Mononuclear cell (primary cell): ENCODE measurements at regions not wholly inside any gene's neighbourhood (a gene's known extent, or its start where the extent isn't known, plus 50 kb on each side); places are given as distances from the start of the nearest gene placed in this dataset.

ENCODE experiments used
- H3K27me3 ChIP-seq: 2 replicates; pipeline ENCODE4 v1.6.0; 2011; ENCODE audit warnings: low read length, control low read depth; ENCODE audit not compliant: insufficient read depth
- H3K4me1 ChIP-seq: 2 replicates; pipeline ENCODE4 v1.5.1; 2011; ENCODE audit warnings: mild to moderate bottlenecking, low read length, control low read depth; ENCODE audit not compliant: insufficient read depth
- H3K4me3 ChIP-seq: 2 replicates; pipeline ENCODE4 v1.5.1; 2011; ENCODE audit warnings: mild to moderate bottlenecking, low read length, moderate library complexity
- H3K9me3 ChIP-seq: 2 replicates; pipeline ENCODE4 v1.5.1; 2011; ENCODE audit warnings: low read depth, mild to moderate bottlenecking, control low read depth, low read length

- H3K27me3 ChIP-seq, result no peaks in the 10 kb centered on the region
- no peak overlapping the region for H3K4me3 ChIP-seq
- H3K4me1 ChIP-seq, result no peaks in the 10 kb centered on the region
- H3K9me3 ChIP-seq, result no peaks in the 10 kb centered on the region
These were observed 428.8 kb upstream of the CLINT1 start for GRCh38 chr5:158287643-158288271.

- no peaks in the 10 kb centered on the region for H3K4me1 ChIP-seq
- no peaks in the 10 kb centered on the region for H3K9me3 ChIP-seq
- H3K27me3 ChIP-seq, result no peaks in the 10 kb centered on the region
- H3K4me3 ChIP-seq, result no peak overlapping the region
These were observed 427.9 kb upstream of the CLINT1 start for GRCh38 chr5:158286827-158287226.

GRCh38 chr5:158285698-158286097 lies 426.8 kb upstream of the CLINT1 start:
- no peak overlapping the region for H3K4me3 ChIP-seq
- H3K27me3 ChIP-seq, result no peaks in the 10 kb centered on the region
- no peaks in the 10 kb centered on the region for H3K9me3 ChIP-seq
- no peaks in the 10 kb centered on the region for H3K4me1 ChIP-seq

- no peaks in the 10 kb centered on the region for H3K4me1 ChIP-seq
- H3K9me3 ChIP-seq, result no peaks in the 10 kb centered on the region
- no peaks in the 10 kb centered on the region for H3K27me3 ChIP-seq
- H3K4me3 ChIP-seq, result no peak overlapping the region
These were observed 425.3 kb upstream of the CLINT1 start for GRCh38 chr5:158284242-158284641.

GRCh38 chr5:158283397-158283796 lies 424.5 kb upstream of the CLINT1 start:
- Histone ChIP-seq H3K4me3 (no peak overlapping the region), H3K4me1 (no peaks in the 10 kb centered on the region), H3K27me3 (no peaks in the 10 kb centered on the region), H3K9me3 (no peaks in the 10 kb centered on the region)

GRCh38 chr5:158278216-158278925 lies 419.4 kb upstream of the CLINT1 start:
- no peak overlapping the region for H3K4me3 ChIP-seq

GRCh38 chr5:158277276-158277675 lies 418.3 kb upstream of the CLINT1 start:
- Histone ChIP-seq H3K4me3 (no peak overlapping the region), H3K4me1 (no peaks in the 10 kb centered on the region), H3K9me3 (no peaks in the 10 kb centered on the region), H3K27me3 (no peaks in the 10 kb centered on the region)

More at GRCh38 chr5:158278216-158278925, 419.4 kb upstream of the CLINT1 start:
- Histone ChIP-seq H3K4me1 (no peaks in the 10 kb centered on the region), H3K27me3 (no peaks in the 10 kb centered on the region), H3K9me3 (no peaks in the 10 kb centered on the region)

GRCh38 chr5:158276692-158277091 lies 417.7 kb upstream of the CLINT1 start:
- Histone ChIP-seq H3K4me1 (no peaks in the 10 kb centered on the region), H3K4me3 (no peak overlapping the region), H3K9me3 (no peaks in the 10 kb centered on the region), H3K27me3 (no peaks in the 10 kb centered on the region)

GRCh38 chr5:158275511-158275910 lies 416.6 kb upstream of the CLINT1 start:
- Histone ChIP-seq H3K27me3 (no peaks in the 10 kb centered on the region), H3K4me1 (no peaks in the 10 kb centered on the region), H3K4me3 (no peak overlapping the region), H3K9me3 (no peaks in the 10 kb centered on the region)

- no peaks in the 10 kb centered on the region for H3K4me1 ChIP-seq
- H3K9me3 ChIP-seq, result no peaks in the 10 kb centered on the region
- no peak overlapping the region for H3K4me3 ChIP-seq
- no peaks in the 10 kb centered on the region for H3K27me3 ChIP-seq
These were observed 414.1 kb upstream of the CLINT1 start for GRCh38 chr5:158273035-158273434.

GRCh38 chr5:158272409-158272808 lies 413.5 kb upstream of the CLINT1 start:
- H3K27me3 ChIP-seq, result no peaks in the 10 kb centered on the region
- H3K4me3 ChIP-seq, result no peak overlapping the region
- no peaks in the 10 kb centered on the region for H3K4me1 ChIP-seq
- H3K9me3 ChIP-seq, result no peaks in the 10 kb centered on the region

- no peaks in the 10 kb centered on the region for H3K9me3 ChIP-seq
- no peaks in the 10 kb centered on the region for H3K4me1 ChIP-seq
- H3K27me3 ChIP-seq, result no peaks in the 10 kb centered on the region
- H3K4me3 ChIP-seq, result no peak overlapping the region
These were observed 412.1 kb upstream of the CLINT1 start for GRCh38 chr5:158270996-158271554.

GRCh38 chr5:158268286-158268685 lies 409.3 kb upstream of the CLINT1 start:
- Histone ChIP-seq H3K27me3 (peaks cover 4% of the 10 kb centered on the region), H3K9me3 (no peaks in the 10 kb centered on the region), H3K4me1 (no peaks in the 10 kb centered on the region), H3K4me3 (no peak overlapping the region)

- Histone ChIP-seq H3K27me3 (peaks cover 4% of the 10 kb centered on the region), H3K4me1 (no peaks in the 10 kb centered on the region), H3K9me3 (no peaks in the 10 kb centered on the region), H3K4me3 (no peak overlapping the region)
These were observed 408.3 kb upstream of the CLINT1 start for GRCh38 chr5:158267228-158267627.

GRCh38 chr5:158265931-158266700 lies 407.2 kb upstream of the CLINT1 start:
- Histone ChIP-seq H3K27me3 (peaks cover 4% of the 10 kb centered on the region), H3K4me1 (no peaks in the 10 kb centered on the region), H3K9me3 (no peaks in the 10 kb centered on the region), H3K4me3 (no peak overlapping the region)
